WTC11 (cell line): ENCODE measurements at regions not wholly inside any gene's neighbourhood (a gene's known extent, or its start where the extent isn't known, plus 50 kb on each side); places are given as distances from the start of the nearest gene placed in this dataset.

Source experiments
- ATAC-seq: fragments of 200-7000 bp; cut with Tn5 transposase; 2 replicates; pipeline ENCODE4 v1.10.0; 2021; ENCODE audit warnings: mild to moderate bottlenecking, moderate library complexity
- CTCF ChIA-PET: fragments of 300-600 bp; sonication (Branson Sonifier 250); formaldehyde crosslinking; loops from one replicate; lab custom pipeline; 2021; ENCODE audit warnings: antibody characterized with exemption; lab: Charles Lee
- POLR2A ChIA-PET: fragments of 350-600 bp; sonication (Branson Sonifier 250); formaldehyde crosslinking; loops from one replicate; lab custom pipeline; 2021; ENCODE audit warnings: antibody characterized with exemption; lab: Charles Lee
- DNase-seq: peaks from one replicate; pipeline ENCODE4 v3.0.0; 2021; ENCODE audit warnings: low spot score
- H3K27ac Mint-ChIP-seq: 2 replicates; pipeline ENCODE4 v1.8.0; 2021; ENCODE audit warnings: mixed read lengths
- H3K27me3 Mint-ChIP-seq: 2 replicates; pipeline ENCODE4 v1.8.0; 2021; ENCODE audit warnings: low read depth, mild to moderate bottlenecking, moderate library complexity, mixed read lengths
- H3K36me3 Mint-ChIP-seq: 2 replicates; pipeline ENCODE4 v1.8.0; 2021; ENCODE audit warnings: mixed read lengths
- H3K4me1 Mint-ChIP-seq: 2 replicates; pipeline ENCODE4 v1.8.0; 2022; ENCODE audit warnings: mixed read lengths
- H3K4me3 Mint-ChIP-seq: 2 replicates; pipeline ENCODE4 v1.8.0; 2021; ENCODE audit warnings: mild to moderate bottlenecking, moderate library complexity, mixed read lengths
- H3K9me3 Mint-ChIP-seq: 2 replicates; pipeline ENCODE4 v1.8.0; 2021; ENCODE audit warnings: mixed read lengths
- ATF1 ChIP-seq: sonication (generic); formaldehyde crosslinking; IDR thresholded peaks from 2 replicates; pipeline ENCODE4 v1.8.1; 2023; ENCODE audit warnings: mild to moderate bottlenecking, moderate library complexity, missing genetic modification reagents
- CREB1 ChIP-seq: sonication (generic); formaldehyde crosslinking; IDR thresholded peaks from 2 replicates; pipeline ENCODE4 v1.8.0; 2023; ENCODE audit warnings: mild to moderate bottlenecking, missing genetic modification reagents
- CREM ChIP-seq: sonication (generic); formaldehyde crosslinking; IDR thresholded peaks from 2 replicates; pipeline ENCODE4 v1.8.1; 2022; ENCODE audit warnings: mild to moderate bottlenecking, missing genetic modification reagents, moderate library complexity
- ETV6 ChIP-seq: sonication (generic); formaldehyde crosslinking; IDR thresholded peaks from 2 replicates; pipeline ENCODE4 v1.8.1; 2022; ENCODE audit warnings: mild to moderate bottlenecking, missing genetic modification reagents
- HMGA2 ChIP-seq: fragments of 250-450 bp; sonication (Bioruptor Pico); IDR thresholded peaks from 2 replicates; pipeline ENCODE4 v1.4.0; 2021; ENCODE audit warnings: mild to moderate bottlenecking, moderate library complexity
- MYBL2 ChIP-seq: sonication (generic); formaldehyde crosslinking; IDR thresholded peaks from 2 replicates; pipeline ENCODE4 v1.8.1; 2023; ENCODE audit warnings: mild to moderate bottlenecking, moderate library complexity, missing genetic modification reagents
- NFATC4 ChIP-seq: fragments of 250-450 bp; sonication (Bioruptor Pico); IDR thresholded peaks from 2 replicates; pipeline ENCODE4 v1.9.0; 2021; ENCODE audit warnings: mild to moderate bottlenecking
- NFYB ChIP-seq: sonication (generic); formaldehyde crosslinking; conservative IDR thresholded peaks from 2 replicates; pipeline ENCODE4 v1.8.0; 2022; ENCODE audit warnings: low read depth, missing genetic modification reagents
- NR2C2 ChIP-seq: sonication (generic); formaldehyde crosslinking; IDR thresholded peaks from 2 replicates; pipeline ENCODE4 v1.8.0; 2022; ENCODE audit warnings: mild to moderate bottlenecking, missing genetic modification reagents
- NR3C1 ChIP-seq: sonication (generic); formaldehyde crosslinking; conservative IDR thresholded peaks from 2 replicates; pipeline ENCODE4 v1.8.1; 2023; ENCODE audit warnings: low read depth, mild to moderate bottlenecking, missing genetic modification reagents
- PRRX2 ChIP-seq: fragments of 250-450 bp; sonication (Bioruptor Pico); IDR thresholded peaks from 2 replicates; pipeline ENCODE4 v1.8.0; 2021; ENCODE audit warnings: mild to moderate bottlenecking
- ZBTB21 ChIP-seq: sonication (generic); formaldehyde crosslinking; IDR thresholded peaks from 2 replicates; pipeline ENCODE4 v1.8.1; 2023; ENCODE audit warnings: mild to moderate bottlenecking, missing genetic modification reagents, borderline replicate concordance
- ZNF138 ChIP-seq: sonication (generic); formaldehyde crosslinking; conservative IDR thresholded peaks from 2 replicates; pipeline ENCODE4 v1.8.1; 2022; ENCODE audit warnings: mild to moderate bottlenecking, moderate library complexity, missing genetic modification reagents
- ZNF232 ChIP-seq: sonication (generic); formaldehyde crosslinking; IDR thresholded peaks from 2 replicates; pipeline ENCODE4 v1.8.0; 2022; ENCODE audit warnings: mild to moderate bottlenecking, missing genetic modification reagents
- ZNF671 ChIP-seq: fragments of 250-450 bp; sonication (Bioruptor Pico); IDR thresholded peaks from 2 replicates; pipeline ENCODE4 v1.8.0; 2021; ENCODE audit warnings: mild to moderate bottlenecking
- TF ChIP-seq, protein P1 (sequence below): sonication (generic); formaldehyde crosslinking; IDR thresholded peaks from 2 replicates; pipeline ENCODE4 v1.8.1; 2022; ENCODE audit warnings: missing genetic modification reagents, borderline replicate concordance
- TF ChIP-seq, protein P2 (sequence below): fragments of 250-450 bp; sonication (Bioruptor Pico); IDR thresholded peaks from 2 replicates; pipeline ENCODE4 v1.9.0; 2021; ENCODE audit warnings: mild to moderate bottlenecking
- TF ChIP-seq, protein P3 (sequence below): sonication (generic); formaldehyde crosslinking; IDR thresholded peaks from 2 replicates; pipeline ENCODE4 v1.8.1; 2022; ENCODE audit warnings: low read depth, mild to moderate bottlenecking, moderate library complexity, missing genetic modification reagents, borderline replicate concordance
- TF ChIP-seq, protein P4 (sequence below): sonication (generic); formaldehyde crosslinking; IDR thresholded peaks from 2 replicates; pipeline ENCODE4 v1.8.1; 2022; ENCODE audit warnings: mild to moderate bottlenecking, moderate library complexity, missing genetic modification reagents
- TF ChIP-seq, protein P5 (sequence below): sonication (generic); formaldehyde crosslinking; conservative IDR thresholded peaks from 2 replicates; pipeline ENCODE4 v1.8.1; 2022; ENCODE audit warnings: mild to moderate bottlenecking, missing genetic modification reagents
- TF ChIP-seq, protein P6 (sequence below): sonication (generic); formaldehyde crosslinking; IDR thresholded peaks from 2 replicates; pipeline ENCODE4 v1.8.0; 2022; ENCODE audit warnings: mild to moderate bottlenecking, missing genetic modification reagents
- TF ChIP-seq, protein P7 (sequence below): fragments of 250-450 bp; sonication (Bioruptor Pico); IDR thresholded peaks from 2 replicates; pipeline ENCODE4 v1.9.0; 2021; ENCODE audit warnings: mild to moderate bottlenecking, borderline replicate concordance
- TF ChIP-seq, protein P8 (sequence below): sonication (generic); formaldehyde crosslinking; IDR thresholded peaks from 2 replicates; pipeline ENCODE4 v1.8.1; 2023; ENCODE audit warnings: mild to moderate bottlenecking, missing genetic modification reagents, moderate library complexity
- TF ChIP-seq, protein P9 (sequence below): sonication (generic); formaldehyde crosslinking; IDR thresholded peaks from 2 replicates; pipeline ENCODE4 v1.8.1; 2023; ENCODE audit warnings: mild to moderate bottlenecking, missing genetic modification reagents

DNA sequence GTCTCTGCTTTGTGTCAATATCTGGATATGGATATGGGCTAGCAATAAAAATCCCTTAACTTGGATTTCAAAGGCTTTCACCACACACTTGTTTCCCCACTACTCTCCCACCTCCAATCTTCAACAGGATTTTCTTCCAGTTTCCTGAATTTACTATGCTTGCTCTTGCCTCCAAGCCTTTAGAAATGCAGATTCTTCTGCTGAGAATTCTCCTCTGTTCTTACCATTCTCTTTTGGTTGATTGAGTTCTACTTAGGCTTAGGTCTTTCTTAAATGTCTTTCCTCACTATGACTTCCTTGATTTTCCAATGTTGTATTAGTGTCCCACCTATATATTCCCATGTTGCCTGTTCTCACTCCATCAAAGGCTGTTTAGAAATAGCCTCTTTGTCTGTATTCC lies 1502.4 kb upstream of the TENM4 start:
- TF ChIP-seq PRRX2 (CRISPR knock-in tag) (no peak), CREM (CRISPR knock-in tag) (no peak), ZNF138 (no peak), MYBL2 (CRISPR knock-in tag) (no peak), NR3C1 (CRISPR knock-in tag) (no peak), NFYB (no peak), ETV6 (CRISPR knock-in tag) (no peak)
- TF ChIP-seq, protein P1, sequence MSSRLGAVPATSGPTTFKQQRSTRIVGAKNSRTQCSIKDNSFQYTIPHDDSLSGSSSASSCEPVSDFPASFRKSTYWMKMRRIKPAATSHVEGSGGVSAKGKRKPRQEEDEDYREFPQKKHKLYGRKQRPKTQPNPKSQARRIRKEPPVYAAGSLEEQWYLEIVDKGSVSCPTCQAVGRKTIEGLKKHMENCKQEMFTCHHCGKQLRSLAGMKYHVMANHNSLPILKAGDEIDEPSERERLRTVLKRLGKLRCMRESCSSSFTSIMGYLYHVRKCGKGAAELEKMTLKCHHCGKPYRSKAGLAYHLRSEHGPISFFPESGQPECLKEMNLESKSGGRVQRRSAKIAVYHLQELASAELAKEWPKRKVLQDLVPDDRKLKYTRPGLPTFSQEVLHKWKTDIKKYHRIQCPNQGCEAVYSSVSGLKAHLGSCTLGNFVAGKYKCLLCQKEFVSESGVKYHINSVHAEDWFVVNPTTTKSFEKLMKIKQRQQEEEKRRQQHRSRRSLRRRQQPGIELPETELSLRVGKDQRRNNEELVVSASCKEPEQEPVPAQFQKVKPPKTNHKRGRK (CRISPR knock-in tag), result no peak
- TF ChIP-seq, protein P2, sequence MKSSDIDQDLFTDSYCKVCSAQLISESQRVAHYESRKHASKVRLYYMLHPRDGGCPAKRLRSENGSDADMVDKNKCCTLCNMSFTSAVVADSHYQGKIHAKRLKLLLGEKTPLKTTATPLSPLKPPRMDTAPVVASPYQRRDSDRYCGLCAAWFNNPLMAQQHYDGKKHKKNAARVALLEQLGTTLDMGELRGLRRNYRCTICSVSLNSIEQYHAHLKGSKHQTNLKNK, result no peak
- TF ChIP-seq, protein P3, sequence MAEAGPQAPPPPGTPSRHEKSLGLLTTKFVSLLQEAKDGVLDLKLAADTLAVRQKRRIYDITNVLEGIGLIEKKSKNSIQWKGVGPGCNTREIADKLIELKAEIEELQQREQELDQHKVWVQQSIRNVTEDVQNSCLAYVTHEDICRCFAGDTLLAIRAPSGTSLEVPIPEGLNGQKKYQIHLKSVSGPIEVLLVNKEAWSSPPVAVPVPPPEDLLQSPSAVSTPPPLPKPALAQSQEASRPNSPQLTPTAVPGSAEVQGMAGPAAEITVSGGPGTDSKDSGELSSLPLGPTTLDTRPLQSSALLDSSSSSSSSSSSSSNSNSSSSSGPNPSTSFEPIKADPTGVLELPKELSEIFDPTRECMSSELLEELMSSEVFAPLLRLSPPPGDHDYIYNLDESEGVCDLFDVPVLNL (CRISPR knock-in tag), result no peak
- TF ChIP-seq, protein P4, sequence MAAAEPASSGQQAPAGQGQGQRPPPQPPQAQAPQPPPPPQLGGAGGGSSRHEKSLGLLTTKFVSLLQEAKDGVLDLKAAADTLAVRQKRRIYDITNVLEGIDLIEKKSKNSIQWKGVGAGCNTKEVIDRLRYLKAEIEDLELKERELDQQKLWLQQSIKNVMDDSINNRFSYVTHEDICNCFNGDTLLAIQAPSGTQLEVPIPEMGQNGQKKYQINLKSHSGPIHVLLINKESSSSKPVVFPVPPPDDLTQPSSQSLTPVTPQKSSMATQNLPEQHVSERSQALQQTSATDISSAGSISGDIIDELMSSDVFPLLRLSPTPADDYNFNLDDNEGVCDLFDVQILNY, result no peak
- DNase-seq (no peak), ATAC-seq (peak; percentile 57)
- no peak overlapping the region for H3K4me3 Mint-ChIP-seq
- no peaks in the 10 kb centered on the region for H3K9me3 Mint-ChIP-seq
- CTCF ChIA-PET, result no interaction called here
- no peak overlapping the region for H3K27ac Mint-ChIP-seq
- POLR2A ChIA-PET, result no interaction called here
- H3K36me3 Mint-ChIP-seq, result no peaks in the 10 kb centered on the region
- H3K4me1 Mint-ChIP-seq, result peaks cover 13% of the 10 kb centered on the region
- no peaks in the 10 kb centered on the region for H3K27me3 Mint-ChIP-seq

DNA sequence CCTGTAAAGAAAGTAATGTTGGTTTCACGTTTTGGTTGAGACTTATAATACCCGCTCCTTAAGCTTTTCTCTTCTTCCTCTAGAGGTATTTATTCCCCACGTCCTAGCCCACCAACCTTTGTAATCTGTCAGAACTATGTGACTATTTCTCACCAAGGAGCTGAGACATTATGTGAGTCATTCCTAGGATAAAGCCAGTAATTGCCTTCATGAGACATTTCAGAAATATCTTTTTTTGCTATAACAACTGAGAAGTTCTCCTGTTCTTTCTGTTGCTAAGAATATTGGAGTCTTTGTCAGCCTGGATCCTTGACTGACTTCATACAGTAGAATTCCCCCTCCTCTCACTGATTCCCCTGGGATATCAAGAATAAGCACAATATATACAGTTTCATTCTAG lies 1497.0 kb upstream of the TENM4 start:
- CTCF ChIA-PET, result no interaction called here
- TF ChIP-seq CREM (CRISPR knock-in tag) (no peak), ZNF671 (CRISPR knock-in tag) (no peak), NFATC4 (CRISPR knock-in tag) (no peak), ZNF232 (CRISPR knock-in tag) (no peak), HMGA2 (CRISPR knock-in tag) (no peak), ATF1 (CRISPR knock-in tag) (no peak), CREB1 (CRISPR knock-in tag) (no peak), NR3C1 (CRISPR knock-in tag) (no peak), ETV6 (CRISPR knock-in tag) (no peak), NR2C2 (CRISPR knock-in tag) (no peak), ZBTB21 (CRISPR knock-in tag) (no peak)
- TF ChIP-seq, protein P5, sequence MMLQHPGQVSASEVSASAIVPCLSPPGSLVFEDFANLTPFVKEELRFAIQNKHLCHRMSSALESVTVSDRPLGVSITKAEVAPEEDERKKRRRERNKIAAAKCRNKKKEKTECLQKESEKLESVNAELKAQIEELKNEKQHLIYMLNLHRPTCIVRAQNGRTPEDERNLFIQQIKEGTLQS (CRISPR knock-in tag), result no peak
- TF ChIP-seq, protein P6, sequence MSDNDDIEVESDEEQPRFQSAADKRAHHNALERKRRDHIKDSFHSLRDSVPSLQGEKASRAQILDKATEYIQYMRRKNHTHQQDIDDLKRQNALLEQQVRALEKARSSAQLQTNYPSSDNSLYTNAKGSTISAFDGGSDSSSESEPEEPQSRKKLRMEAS, result no peak
- TF ChIP-seq, protein P7, sequence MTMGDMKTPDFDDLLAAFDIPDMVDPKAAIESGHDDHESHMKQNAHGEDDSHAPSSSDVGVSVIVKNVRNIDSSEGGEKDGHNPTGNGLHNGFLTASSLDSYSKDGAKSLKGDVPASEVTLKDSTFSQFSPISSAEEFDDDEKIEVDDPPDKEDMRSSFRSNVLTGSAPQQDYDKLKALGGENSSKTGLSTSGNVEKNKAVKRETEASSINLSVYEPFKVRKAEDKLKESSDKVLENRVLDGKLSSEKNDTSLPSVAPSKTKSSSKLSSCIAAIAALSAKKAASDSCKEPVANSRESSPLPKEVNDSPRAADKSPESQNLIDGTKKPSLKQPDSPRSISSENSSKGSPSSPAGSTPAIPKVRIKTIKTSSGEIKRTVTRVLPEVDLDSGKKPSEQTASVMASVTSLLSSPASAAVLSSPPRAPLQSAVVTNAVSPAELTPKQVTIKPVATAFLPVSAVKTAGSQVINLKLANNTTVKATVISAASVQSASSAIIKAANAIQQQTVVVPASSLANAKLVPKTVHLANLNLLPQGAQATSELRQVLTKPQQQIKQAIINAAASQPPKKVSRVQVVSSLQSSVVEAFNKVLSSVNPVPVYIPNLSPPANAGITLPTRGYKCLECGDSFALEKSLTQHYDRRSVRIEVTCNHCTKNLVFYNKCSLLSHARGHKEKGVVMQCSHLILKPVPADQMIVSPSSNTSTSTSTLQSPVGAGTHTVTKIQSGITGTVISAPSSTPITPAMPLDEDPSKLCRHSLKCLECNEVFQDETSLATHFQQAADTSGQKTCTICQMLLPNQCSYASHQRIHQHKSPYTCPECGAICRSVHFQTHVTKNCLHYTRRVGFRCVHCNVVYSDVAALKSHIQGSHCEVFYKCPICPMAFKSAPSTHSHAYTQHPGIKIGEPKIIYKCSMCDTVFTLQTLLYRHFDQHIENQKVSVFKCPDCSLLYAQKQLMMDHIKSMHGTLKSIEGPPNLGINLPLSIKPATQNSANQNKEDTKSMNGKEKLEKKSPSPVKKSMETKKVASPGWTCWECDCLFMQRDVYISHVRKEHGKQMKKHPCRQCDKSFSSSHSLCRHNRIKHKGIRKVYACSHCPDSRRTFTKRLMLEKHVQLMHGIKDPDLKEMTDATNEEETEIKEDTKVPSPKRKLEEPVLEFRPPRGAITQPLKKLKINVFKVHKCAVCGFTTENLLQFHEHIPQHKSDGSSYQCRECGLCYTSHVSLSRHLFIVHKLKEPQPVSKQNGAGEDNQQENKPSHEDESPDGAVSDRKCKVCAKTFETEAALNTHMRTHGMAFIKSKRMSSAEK (CRISPR knock-in tag), result no peak
- TF ChIP-seq, protein P8, sequence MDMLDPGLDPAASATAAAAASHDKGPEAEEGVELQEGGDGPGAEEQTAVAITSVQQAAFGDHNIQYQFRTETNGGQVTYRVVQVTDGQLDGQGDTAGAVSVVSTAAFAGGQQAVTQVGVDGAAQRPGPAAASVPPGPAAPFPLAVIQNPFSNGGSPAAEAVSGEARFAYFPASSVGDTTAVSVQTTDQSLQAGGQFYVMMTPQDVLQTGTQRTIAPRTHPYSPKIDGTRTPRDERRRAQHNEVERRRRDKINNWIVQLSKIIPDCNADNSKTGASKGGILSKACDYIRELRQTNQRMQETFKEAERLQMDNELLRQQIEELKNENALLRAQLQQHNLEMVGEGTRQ (CRISPR knock-in tag), result no peak
- TF ChIP-seq, protein P9, sequence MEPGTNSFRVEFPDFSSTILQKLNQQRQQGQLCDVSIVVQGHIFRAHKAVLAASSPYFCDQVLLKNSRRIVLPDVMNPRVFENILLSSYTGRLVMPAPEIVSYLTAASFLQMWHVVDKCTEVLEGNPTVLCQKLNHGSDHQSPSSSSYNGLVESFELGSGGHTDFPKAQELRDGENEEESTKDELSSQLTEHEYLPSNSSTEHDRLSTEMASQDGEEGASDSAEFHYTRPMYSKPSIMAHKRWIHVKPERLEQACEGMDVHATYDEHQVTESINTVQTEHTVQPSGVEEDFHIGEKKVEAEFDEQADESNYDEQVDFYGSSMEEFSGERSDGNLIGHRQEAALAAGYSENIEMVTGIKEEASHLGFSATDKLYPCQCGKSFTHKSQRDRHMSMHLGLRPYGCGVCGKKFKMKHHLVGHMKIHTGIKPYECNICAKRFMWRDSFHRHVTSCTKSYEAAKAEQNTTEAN (CRISPR knock-in tag), result no peak

More for the DNA sequence above, 1497.0 kb upstream of the TENM4 start:
- POLR2A ChIA-PET, result no interaction called here
- H3K4me1 Mint-ChIP-seq, result peaks cover 12% of the 10 kb centered on the region
- H3K36me3 Mint-ChIP-seq, result no peaks in the 10 kb centered on the region
- DNase-seq (no peak), ATAC-seq (no peak)
- H3K4me3 Mint-ChIP-seq, result no peak overlapping the region
- no peaks in the 10 kb centered on the region for H3K27me3 Mint-ChIP-seq
- H3K9me3 Mint-ChIP-seq, result no peaks in the 10 kb centered on the region
- H3K27ac Mint-ChIP-seq, result no peak overlapping the region
